ENCODE measurements at regions not wholly inside any gene's neighbourhood (a gene's known extent, or its start where the extent isn't known, plus 50 kb on each side); places are given as distances from the start of the nearest gene placed in this dataset.

- H3K79me1 ChIP-seq (ENCODE audit: insufficient read depth, low read depth, low read length, poor library complexity, severe bottlenecking), result no peaks in the 10 kb centered on the region
- no peak overlapping the region for H3K4me2 ChIP-seq (ENCODE audit: insufficient read depth, insufficient read length, low read length)
- H3K27me3 Mint-ChIP-seq (ENCODE audit: low read depth), result no peaks in the 10 kb centered on the region
- H3K23ac ChIP-seq (ENCODE audit: insufficient read length, low read depth, low read length), result no peak overlapping the region
- no peak overlapping the region for H3K27ac ChIP-seq (ENCODE audit: insufficient read length, low read depth, low read length)
- H3K18ac ChIP-seq (ENCODE audit: insufficient read length, low read depth, low read length), result no peak overlapping the region
- no peaks in the 10 kb centered on the region for H3K9me3 Mint-ChIP-seq
- H3K27me3 ChIP-seq (ENCODE audit: insufficient read depth, low read length), result no peaks in the 10 kb centered on the region
- no peaks in the 10 kb centered on the region for H3K9me3 ChIP-seq (ENCODE audit: control insufficient read depth, low read depth, low read length)
- no peaks in the 10 kb centered on the region for H4K20me1 ChIP-seq (ENCODE audit: control insufficient read depth, insufficient read depth, insufficient read length)
- H3K27ac Mint-ChIP-seq, result no peak overlapping the region
- no peak overlapping the region for H3K4me3 Mint-ChIP-seq
- no peak for DNase-seq
- no peaks in the 10 kb centered on the region for H3K36me3 Mint-ChIP-seq (ENCODE audit: insufficient read depth in 1 of 3, low read depth in 3 of 3)
- no peak overlapping the region for H2BK5ac ChIP-seq (ENCODE audit: insufficient read length, low read length)
- H4K8ac ChIP-seq (replicated peaks; ENCODE audit: insufficient read length, low read depth, low read length), result no peak overlapping the region
- H3K79me2 ChIP-seq (ENCODE audit: insufficient read depth, low read length), result no peaks in the 10 kb centered on the region
- H2BK15ac ChIP-seq (ENCODE audit: low read depth, low read length), result no peak overlapping the region
- no peaks in the 10 kb centered on the region for H3K4me1 Mint-ChIP-seq
- no peak overlapping the region for H3T11ph ChIP-seq (ENCODE audit: low read length)
- no peak overlapping the region for H3K4ac ChIP-seq (ENCODE audit: low read depth, low read length)
- no peaks in the 10 kb centered on the region for H3K23me2 ChIP-seq (ENCODE audit: insufficient read length, low read depth, low read length, poor library complexity, severe bottlenecking)
- H3K56ac ChIP-seq (ENCODE audit: insufficient read length, low read depth, low read length), result no peak overlapping the region
- no peak overlapping the region for H2BK120ac ChIP-seq (ENCODE audit: low read depth, low read length, poor library complexity, severe bottlenecking)
- H2AK5ac ChIP-seq (ENCODE audit: insufficient read length, low read length), result no peak overlapping the region
- TF ChIP-seq CTCF (conservative IDR thresholded peaks at IDR 0.05), result no peak
- no peak overlapping the region for H4K91ac ChIP-seq (ENCODE audit: insufficient read length, low read depth, low read length)
- no peaks in the 10 kb centered on the region for H3K4me1 ChIP-seq (ENCODE audit: insufficient read depth, low read length)
- no peak overlapping the region for H2AFZ ChIP-seq (ENCODE audit: low read length)
- H2BK20ac ChIP-seq (ENCODE audit: low read depth, low read length, poor library complexity, severe bottlenecking), result no peak overlapping the region
- H2BK12ac ChIP-seq (ENCODE audit: insufficient read length, low read depth, low read length), result no peak overlapping the region
- no CpG with 5 or more reads among the region's 3 CpGs for WGBS (ENCODE audit: extremely low coverage, insufficient read length, low lambda C conversion rate)
- no peak overlapping the region for H3K14ac ChIP-seq (ENCODE audit: insufficient read depth, low read length)
- no peak overlapping the region for H3K9ac ChIP-seq (ENCODE audit: extremely low read depth, insufficient read length, low read length)
- no peak overlapping the region for H4K5ac ChIP-seq (ENCODE audit: insufficient read length, low read depth, low read length)
Observed at GRCh38 chr4:63678358-63678931, 730.8 kb downstream of the TECRL start.

Data from H9 (cell line).